ENCODE measurements at regions not wholly inside any gene's neighbourhood (a gene's known extent, or its start where the extent isn't known, plus 50 kb on each side); places are given as distances from the start of the nearest gene placed in this dataset.

GRCh38 chr20:24787071-24787470 lies 162.0 kb upstream of the CST7 start:
- H4K91ac ChIP-seq (ENCODE audit: insufficient read depth, low read depth, low read length) = no peak overlapping the region
- H2AK5ac ChIP-seq (ENCODE audit: low read depth, low read length) = no peak overlapping the region
- H3K14ac ChIP-seq (replicated peaks; ENCODE audit: low read depth, low read length) = no peak overlapping the region
- H3K27me3 ChIP-seq (ENCODE audit: control insufficient read depth, insufficient read depth, low read length) = peaks cover 12% of the 10 kb centered on the region
- TF ChIP-seq POLR2A (IDR thresholded peaks at IDR 0.05; ENCODE audit: low read depth, low read length) = no peak
- H3K4me3 ChIP-seq (ENCODE audit: insufficient read depth, low read depth, low read length) = no peak overlapping the region
- H3K27ac ChIP-seq (ENCODE audit: insufficient read depth, low read length) = no peak overlapping the region
- ATAC-seq (ENCODE audit: low read depth) (no peak), DNase-seq (no peak)
- no peak overlapping the region for H3K23ac ChIP-seq (ENCODE audit: low read depth, low read length)
- no CpG with 5 or more reads among the region's 10 CpGs for WGBS, 2 experiments (ENCODE audit: extremely low coverage in 2 of 2, insufficient read length in 1 of 2)
- no peaks in the 10 kb centered on the region for H3K36me3 ChIP-seq (ENCODE audit: control insufficient read depth, insufficient read depth, low read length)
- no peaks in the 10 kb centered on the region for H3K4me1 ChIP-seq (ENCODE audit: control insufficient read depth, insufficient read depth, low read length)
- in situ Hi-C loops (cut with MboI; ENCODE audit: low sequenced_read_pairs) (no loop called here), dilution Hi-C loops (cut with HindIII; ENCODE audit: low sequenced_read_pairs, unreplicated experiment) (no loop called here), intact Hi-C loops (cut with micrococcal nuclease) (no loop called here)
- BruUV-seq (replicated peaks) = no TSS peak
- H3K56ac ChIP-seq (ENCODE audit: extremely low read depth, insufficient read depth, low read length) = no peak overlapping the region
- H4K20me1 ChIP-seq (ENCODE audit: insufficient read depth, low read length) = no peaks in the 10 kb centered on the region
- H2AK9ac ChIP-seq (replicated peaks; ENCODE audit: low read depth, low read length, poor library complexity) = no peak overlapping the region
- H3K79me1 ChIP-seq (ENCODE audit: low read depth in 1 of 2, low read length in 2 of 2) = no peaks in the 10 kb centered on the region
- no peaks in the 10 kb centered on the region for H3K9me3 ChIP-seq (ENCODE audit: control insufficient read depth, insufficient read depth, low read length)
- H2BK5ac ChIP-seq (ENCODE audit: low read depth, low read length, poor library complexity, severe bottlenecking) = no peak overlapping the region
- no peak overlapping the region for H3K9ac ChIP-seq (ENCODE audit: low read depth, low read length)
- H3K4me2 ChIP-seq (ENCODE audit: low read depth, low read length) = no peak overlapping the region
- ChIA-PET CTCF (no interaction called here), POLR2A (ENCODE audit: unreplicated experiment) (no interaction called here)
- H4K8ac ChIP-seq (ENCODE audit: low read depth in 2 of 2, low read length in 2 of 2) = no peak overlapping the region
- no peak overlapping the region for H2BK15ac ChIP-seq (ENCODE audit: low read depth, low read length)
- no peaks in the 10 kb centered on the region for H3K9me1 ChIP-seq (ENCODE audit: insufficient read depth, low read length)
- no peak overlapping the region for H2BK120ac ChIP-seq (ENCODE audit: low read depth, low read length)
- no peak overlapping the region for H2BK20ac ChIP-seq (ENCODE audit: low read depth, low read length)
- H3K4ac ChIP-seq (ENCODE audit: low read depth, low read length) = no peak overlapping the region
- H3K18ac ChIP-seq (ENCODE audit: low read depth, low read length) = no peak overlapping the region
- H4K5ac ChIP-seq (ENCODE audit: low read depth, low read length) = no peak overlapping the region
- H2AFZ ChIP-seq (replicated peaks; ENCODE audit: low read length, poor library complexity) = no peak overlapping the region
